SK-N-MC (cell line): ENCODE measurements at regions not wholly inside any gene's neighbourhood (a gene's known extent, or its start where the extent isn't known, plus 50 kb on each side); places are given as distances from the start of the nearest gene placed in this dataset.

Experiments
- EZH2 ChIP-seq: fragments of 200-600 bp; sonication (generic); IDR thresholded peaks from one replicate; pipeline ENCODE4 v1.6.1; 2017; ENCODE audit warnings: antibody characterized with exemption
- POLR2AphosphoS5 ChIP-seq: IDR thresholded peaks from 2 replicates; pipeline ENCODE4 v1.6.1; 2012; ENCODE audit warnings: mild to moderate bottlenecking, low read depth, low read length, borderline replicate concordance

DNA sequence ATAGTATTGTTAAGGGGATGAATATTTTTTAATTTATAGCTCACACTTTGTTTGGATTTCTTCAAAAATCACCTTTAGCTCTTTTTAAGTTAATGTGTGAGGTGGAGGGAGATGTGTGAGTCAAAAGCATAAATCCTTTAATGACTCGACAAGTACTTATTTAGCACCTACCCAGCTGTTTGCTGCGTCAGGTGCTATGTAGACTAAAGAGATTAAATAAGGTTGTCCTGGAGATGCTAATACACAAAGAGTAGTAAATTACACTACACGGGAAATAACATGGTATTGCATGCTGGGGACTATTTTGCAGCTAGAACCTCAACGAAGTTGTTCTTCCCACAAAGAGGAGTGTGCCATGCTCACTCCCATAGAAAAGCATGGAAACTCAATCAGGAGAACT, 583.3 kb upstream of the TENM4 start:
- TF ChIP-seq POLR2AphosphoS5 (no peak), EZH2 (no peak)
